A673 (cell line): ENCODE measurements at regions not wholly inside any gene's neighbourhood (a gene's known extent, or its start where the extent isn't known, plus 50 kb on each side); places are given as distances from the start of the nearest gene placed in this dataset.

Experiments
- BruUV-seq: library from RNA; stranded (reverse); fragments of 400-500 nt; replicated peaks from 2 replicates; lab custom pipeline; 2021; lab: Mats Ljungman, UMichigan
- CTCF ChIA-PET: fragments of 300-600 bp; sonication (Branson Sonifier 250); formaldehyde crosslinking; loops from one replicate; lab custom pipeline; 2022; ENCODE audit warnings: antibody characterized with exemption; lab: Charles Lee
- POLR2A ChIA-PET: fragments of 300-600 bp; sonication (Branson Sonifier 250); formaldehyde crosslinking; loops from one replicate; lab custom pipeline; 2022; ENCODE audit warnings: antibody characterized with exemption; ENCODE audit not compliant: low non-redundant PET; lab: Charles Lee
- DNase-seq: peaks from one replicate; pipeline ENCODE4 v3.0.0-alpha.2; 2015; ENCODE audit warnings: low spot score
- H3K27ac ChIP-seq: fragments of 200-600 bp; sonication (generic); 2 replicates; pipeline ENCODE4 v1.5.1; 2016; ENCODE audit warnings: mixed run types, low read depth, mild to moderate bottlenecking, mixed read lengths, antibody characterized with exemption, low read length; ENCODE audit not compliant: poor library complexity, severe bottlenecking
- H3K27me3 ChIP-seq: fragments of 200-600 bp; sonication (generic); replicated peaks from 2 replicates; pipeline ENCODE4 v1.6.1; 2017; ENCODE audit warnings: mixed run types, low read depth, mild to moderate bottlenecking, mixed read lengths, antibody characterized with exemption, low read length; ENCODE audit not compliant: insufficient read depth, poor library complexity
- H3K36me3 ChIP-seq: fragments of 200-600 bp; sonication (generic); 2 replicates; pipeline ENCODE4 v1.6.1; 2016; ENCODE audit warnings: mixed run types, mild to moderate bottlenecking, mixed read lengths, antibody characterized with exemption, low read length; ENCODE audit not compliant: insufficient read depth, poor library complexity, severe bottlenecking
- H3K4me1 ChIP-seq: fragments of 200-600 bp; sonication (generic); 2 replicates; pipeline ENCODE4 v1.6.1; 2017; ENCODE audit warnings: mixed run types, mild to moderate bottlenecking, mixed read lengths, antibody characterized with exemption, low read length; ENCODE audit not compliant: insufficient read depth, poor library complexity, severe bottlenecking
- H3K4me3 ChIP-seq: fragments of 200-600 bp; sonication (generic); 2 replicates; pipeline ENCODE4 v1.5.1; 2016; ENCODE audit warnings: low read depth, mixed run types, mild to moderate bottlenecking, mixed read lengths, low read length; ENCODE audit not compliant: poor library complexity, severe bottlenecking
- H3K9me3 ChIP-seq: fragments of 200-600 bp; sonication (generic); 2 replicates; pipeline ENCODE4 v1.6.1; 2016; ENCODE audit warnings: mixed run types, low read depth, mild to moderate bottlenecking, mixed read lengths, antibody characterized with exemption, low read length; ENCODE audit not compliant: poor library complexity, severe bottlenecking
- CTCF ChIP-seq: fragments of 300-800, 200-600 bp; sonication (generic); conservative IDR thresholded peaks from 2 replicates; pipeline ENCODE4 v1.5.1; 2017; ENCODE audit warnings: low read depth, mild to moderate bottlenecking, antibody characterized with exemption, low read length, moderate library complexity, mixed read lengths
- EZH2 ChIP-seq: fragments of 200-600 bp; sonication (generic); IDR thresholded peaks from 2 replicates; pipeline ENCODE4 v1.6.1; 2017; ENCODE audit warnings: borderline replicate concordance, low read depth, mild to moderate bottlenecking, mixed read lengths, antibody characterized with exemption, low read length; ENCODE audit not compliant: poor library complexity, severe bottlenecking
- intact Hi-C: fragments of 100-400 bp; cut with micrococcal nuclease; formaldehyde crosslinking; loops from one replicate; pipeline ENCODE4 v1.10.0; 2022; ENCODE audit not compliant: unreplicated experiment

- H3K9me3 ChIP-seq = no peaks in the 10 kb centered on the region
- H3K36me3 ChIP-seq = no peaks in the 10 kb centered on the region
- H3K27ac ChIP-seq = no peak overlapping the region
- no peak overlapping the region for H3K4me3 ChIP-seq
- CTCF ChIA-PET = no interaction called here
- H3K4me1 ChIP-seq = no peaks in the 10 kb centered on the region
- H3K27me3 ChIP-seq = no peaks in the 10 kb centered on the region
- intact Hi-C loops = no loop called here
- no peak for TF ChIP-seq CTCF
- TF ChIP-seq EZH2 = no peak
- POLR2A ChIA-PET = no interaction called here
- no TSS peak for BruUV-seq
- DNase-seq = no peak
Observed at GRCh38 chr20:50249447-50250388, 59.1 kb downstream of the CEBPB start.

- ChIA-PET CTCF (no interaction called here), POLR2A (no interaction called here)
- Histone ChIP-seq H3K4me1 (no peaks in the 10 kb centered on the region), H3K27ac (no peak overlapping the region), H3K36me3 (no peaks in the 10 kb centered on the region), H3K4me3 (no peak overlapping the region), H3K9me3 (no peaks in the 10 kb centered on the region), H3K27me3 (no peaks in the 10 kb centered on the region)
- TF ChIP-seq EZH2 = no peak
- no peak for TF ChIP-seq CTCF
- no peak for DNase-seq
- intact Hi-C loops = no loop called here
- BruUV-seq = no TSS peak
Observed at GRCh38 chr20:50250679-50251382, 60.2 kb downstream of the CEBPB start.

- intact Hi-C loops = no loop called here
- ChIA-PET POLR2A (no interaction called here), CTCF (no interaction called here)
- Histone ChIP-seq H3K4me1 (no peaks in the 10 kb centered on the region), H3K27ac (no peak overlapping the region), H3K36me3 (no peaks in the 10 kb centered on the region), H3K9me3 (no peaks in the 10 kb centered on the region), H3K4me3 (no peak overlapping the region), H3K27me3 (no peaks in the 10 kb centered on the region)
- no peak for DNase-seq
- TF ChIP-seq CTCF (no peak), EZH2 (no peak)
- no TSS peak for BruUV-seq
Observed at GRCh38 chr20:50251383-50251748, 60.7 kb downstream of the CEBPB start.
